OCI-LY1 (cell line): ENCODE measurements at regions not wholly inside any gene's neighbourhood (a gene's known extent, or its start where the extent isn't known, plus 50 kb on each side); places are given as distances from the start of the nearest gene placed in this dataset.

Experiments
- EZH2 ChIP-seq: fragments of 200-600 bp; sonication (generic), shearing (Covaris generic); IDR thresholded peaks from 2 replicates; pipeline ENCODE4 v1.8.0; 2017; ENCODE audit warnings: borderline replicate concordance, mixed run types, mild to moderate bottlenecking, antibody characterized with exemption, low read length, moderate library complexity, mixed read lengths
- TF ChIP-seq, protein P1 (sequence below): fragments of 200-600 bp; sonication (generic), shearing (Covaris generic); IDR thresholded peaks from 2 replicates; pipeline ENCODE4 v1.5.1; 2017; ENCODE audit warnings: mild to moderate bottlenecking, antibody characterized with exemption, low read length, moderate library complexity, mixed read lengths

DNA sequence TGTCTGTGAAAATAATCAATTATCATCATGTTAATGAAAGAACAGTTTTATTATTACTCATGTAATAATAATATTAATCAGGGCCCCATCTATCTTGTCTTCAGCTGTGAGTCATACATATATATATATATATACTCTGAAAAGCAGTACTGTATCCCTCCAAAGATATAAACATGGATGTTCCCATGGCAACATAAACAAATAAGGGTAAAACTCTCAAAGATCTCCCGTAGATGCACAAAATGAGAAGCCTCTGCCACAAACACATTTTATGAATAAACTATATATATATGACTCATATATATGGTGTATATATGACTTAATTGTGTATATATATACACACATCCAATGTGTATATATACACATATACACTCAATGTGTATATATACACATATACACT lies 163.8 kb upstream of the ARHGEF26 start:
- TF ChIP-seq, protein P1, sequence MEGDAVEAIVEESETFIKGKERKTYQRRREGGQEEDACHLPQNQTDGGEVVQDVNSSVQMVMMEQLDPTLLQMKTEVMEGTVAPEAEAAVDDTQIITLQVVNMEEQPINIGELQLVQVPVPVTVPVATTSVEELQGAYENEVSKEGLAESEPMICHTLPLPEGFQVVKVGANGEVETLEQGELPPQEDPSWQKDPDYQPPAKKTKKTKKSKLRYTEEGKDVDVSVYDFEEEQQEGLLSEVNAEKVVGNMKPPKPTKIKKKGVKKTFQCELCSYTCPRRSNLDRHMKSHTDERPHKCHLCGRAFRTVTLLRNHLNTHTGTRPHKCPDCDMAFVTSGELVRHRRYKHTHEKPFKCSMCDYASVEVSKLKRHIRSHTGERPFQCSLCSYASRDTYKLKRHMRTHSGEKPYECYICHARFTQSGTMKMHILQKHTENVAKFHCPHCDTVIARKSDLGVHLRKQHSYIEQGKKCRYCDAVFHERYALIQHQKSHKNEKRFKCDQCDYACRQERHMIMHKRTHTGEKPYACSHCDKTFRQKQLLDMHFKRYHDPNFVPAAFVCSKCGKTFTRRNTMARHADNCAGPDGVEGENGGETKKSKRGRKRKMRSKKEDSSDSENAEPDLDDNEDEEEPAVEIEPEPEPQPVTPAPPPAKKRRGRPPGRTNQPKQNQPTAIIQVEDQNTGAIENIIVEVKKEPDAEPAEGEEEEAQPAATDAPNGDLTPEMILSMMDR, result no peak
- no peak for TF ChIP-seq EZH2
